ENCODE measurements at regions not wholly inside any gene's neighbourhood (a gene's known extent, or its start where the extent isn't known, plus 50 kb on each side); places are given as distances from the start of the nearest gene placed in this dataset.
"Not testable (repeated sequence)": the region's sequence is repeated elsewhere in the genome, so short reads cannot be mapped to it uniquely, and the experiment has no call there.

DNA sequence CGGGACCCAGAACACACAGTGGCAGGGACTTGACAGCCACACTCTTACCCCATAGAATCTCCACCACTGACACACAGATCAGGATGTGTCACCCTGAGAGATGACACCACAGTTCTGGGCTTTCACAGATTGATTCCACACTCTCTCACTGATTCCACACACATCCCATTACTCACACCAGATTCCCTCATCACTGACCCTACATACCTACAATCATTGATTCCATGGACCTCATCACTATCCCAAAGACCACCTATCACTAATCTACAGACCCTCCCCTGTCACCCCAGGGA, 57.6 kb upstream of the ZNF527 start:
- TF ChIP-seq, protein P1, sequence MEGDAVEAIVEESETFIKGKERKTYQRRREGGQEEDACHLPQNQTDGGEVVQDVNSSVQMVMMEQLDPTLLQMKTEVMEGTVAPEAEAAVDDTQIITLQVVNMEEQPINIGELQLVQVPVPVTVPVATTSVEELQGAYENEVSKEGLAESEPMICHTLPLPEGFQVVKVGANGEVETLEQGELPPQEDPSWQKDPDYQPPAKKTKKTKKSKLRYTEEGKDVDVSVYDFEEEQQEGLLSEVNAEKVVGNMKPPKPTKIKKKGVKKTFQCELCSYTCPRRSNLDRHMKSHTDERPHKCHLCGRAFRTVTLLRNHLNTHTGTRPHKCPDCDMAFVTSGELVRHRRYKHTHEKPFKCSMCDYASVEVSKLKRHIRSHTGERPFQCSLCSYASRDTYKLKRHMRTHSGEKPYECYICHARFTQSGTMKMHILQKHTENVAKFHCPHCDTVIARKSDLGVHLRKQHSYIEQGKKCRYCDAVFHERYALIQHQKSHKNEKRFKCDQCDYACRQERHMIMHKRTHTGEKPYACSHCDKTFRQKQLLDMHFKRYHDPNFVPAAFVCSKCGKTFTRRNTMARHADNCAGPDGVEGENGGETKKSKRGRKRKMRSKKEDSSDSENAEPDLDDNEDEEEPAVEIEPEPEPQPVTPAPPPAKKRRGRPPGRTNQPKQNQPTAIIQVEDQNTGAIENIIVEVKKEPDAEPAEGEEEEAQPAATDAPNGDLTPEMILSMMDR (IDR thresholded peaks at IDR 0.05), result no peak
- CTCF ChIA-PET, result no interaction called here
- H3K36me3 Mint-ChIP-seq (ENCODE audit: low read depth), result peaks cover 14% of the 10 kb centered on the region
- DNase-seq (no peak), ATAC-seq (ENCODE audit: poor library complexity) (no peak)
- H3K27ac ChIP-seq (ENCODE audit: low read depth in 1 of 2, low read length in 2 of 2), result no peak overlapping the region
- H3K9me3 ChIP-seq (ENCODE audit: control insufficient read depth in 1 of 2, insufficient read depth in 1 of 2, low read length in 2 of 2), result peaks cover 6 to 10% of the 10 kb centered on the region in 2 experiments
- intact Hi-C loops (cut with DNase I, micrococcal nuclease), result loop anchor here (10.0 kb wide), 9 partner anchors 138 to 1198 kb away; partner anchors contain the start of genes ZNF569 (in 2 of the 2), ZNF570 (in 2 of the 2), ZNF573 (in 2 of the 2) and OVOL3 (in 1 of the 2)
- peaks cover 0 to 7% of the 10 kb centered on the region in 2 experiments for H3K27me3 ChIP-seq (ENCODE audit: control insufficient read depth in 1 of 2, insufficient read depth in 2 of 2, low read length in 2 of 2)
- H3K4me3 ChIP-seq (ENCODE audit: low read length), result no peak overlapping the region
- H3K4me1 Mint-ChIP-seq (ENCODE audit: low read depth), result peaks cover 31% of the 10 kb centered on the region
- peak overlapping the region; percentile 81 for H3K4me3 Mint-ChIP-seq
- peaks cover 11% of the 10 kb centered on the region for H3K27me3 Mint-ChIP-seq
- H3K27ac Mint-ChIP-seq, result peak overlapping the region; percentile 21
- POLR2A ChIA-PET, result interaction anchor here (1.0 kb wide), 1 partner anchor 193 kb away, joined by 3 read pairs; the partner anchor contains the start of gene ZNF793
- peaks cover 17% of the 10 kb centered on the region for H3K4me1 ChIP-seq (ENCODE audit: insufficient read depth, low read length)
- no peaks in the 10 kb centered on the region for H3K36me3 ChIP-seq (ENCODE audit: insufficient read depth, low read length)
- no peaks in the 10 kb centered on the region for H3K9me3 Mint-ChIP-seq

DNA sequence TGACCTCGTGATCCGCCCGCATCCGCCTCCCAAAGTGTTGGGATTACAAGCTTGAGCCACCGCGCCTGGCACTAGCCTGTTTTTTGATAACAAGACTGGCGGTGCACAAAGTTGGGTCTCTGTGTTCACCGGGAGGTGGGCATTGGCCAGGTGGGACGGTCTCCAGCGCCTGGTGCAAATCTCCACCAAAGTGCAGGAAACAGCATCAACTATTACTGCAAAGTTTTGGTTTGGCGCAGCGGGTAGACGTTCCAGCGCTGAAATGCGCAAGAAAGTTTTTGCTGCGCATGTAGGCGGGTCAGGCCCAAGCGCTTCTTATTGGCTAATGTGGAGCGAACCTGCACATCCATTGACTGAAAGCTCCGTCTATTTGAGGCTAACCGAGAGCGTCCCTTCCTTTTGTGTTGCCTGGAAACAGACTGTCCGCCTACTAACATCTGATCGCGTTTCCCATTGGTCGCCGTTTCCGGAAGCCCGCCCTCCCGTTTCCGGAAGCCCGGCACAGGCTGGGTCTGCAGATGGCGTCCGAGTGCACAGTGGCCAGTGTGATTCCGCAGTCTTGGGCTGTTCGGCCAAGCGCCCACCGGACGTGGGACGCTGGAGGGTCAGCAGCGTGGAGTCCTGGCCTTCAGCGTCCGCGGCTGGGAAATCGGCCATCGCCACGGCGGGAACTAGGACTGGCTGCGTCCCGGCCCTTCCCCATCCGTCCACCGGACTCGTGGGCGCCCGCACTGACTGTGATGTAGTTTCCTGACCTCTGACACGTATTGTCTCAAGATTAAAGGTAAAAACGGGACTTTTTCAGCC, 53.3 kb upstream of the ZNF527 start:
- Mint-ChIP-seq H3K36me3 (ENCODE audit: low read depth) (peaks cover 39% of the 10 kb centered on the region), H3K4me3 (peak overlapping the region; percentile 99), H3K27ac (peak overlapping the region; percentile 98), H3K4me1 (ENCODE audit: low read depth) (peaks cover 55% of the 10 kb centered on the region), H3K27me3 (no peaks in the 10 kb centered on the region), H3K9me3 (no peaks in the 10 kb centered on the region)
- H3K4me3 ChIP-seq (ENCODE audit: low read length), result peak overlapping the region; percentile 98
- CTCF ChIA-PET, result interaction anchor here (1.0 to 1.3 kb wide), 3 partner anchors 17 to 589 kb away, joined by 4 to 5 read pairs (median 4); partner anchors contain the start of genes SIPA1L3, WDR87 and ZNF527
- TF ChIP-seq, protein P1 (IDR thresholded peaks at IDR 0.05), result peak; percentile 19
- peaks cover 3% of the 10 kb centered on the region for H3K36me3 ChIP-seq (ENCODE audit: insufficient read depth, low read length)
- POLR2A ChIA-PET, result interaction anchor here (0.6 to 2.5 kb wide), 20 partner anchors 17 to 1102 kb away, joined by 3 to 31 read pairs (median 4); partner anchors contain the start of genes GGN, SIPA1L3, WDR87 and ZNF260
- ATAC-seq (ENCODE audit: poor library complexity) (peak; percentile 92), DNase-seq (peak; percentile 83 to 98 (median 90))
- H3K27me3 ChIP-seq (ENCODE audit: control insufficient read depth in 1 of 2, insufficient read depth in 2 of 2, low read length in 2 of 2), result no peaks in the 10 kb centered on the region
- H3K9me3 ChIP-seq (ENCODE audit: control insufficient read depth in 1 of 2, insufficient read depth in 1 of 2, low read length in 2 of 2), result peaks cover 6 to 10% of the 10 kb centered on the region in 2 experiments
- H3K4me1 ChIP-seq (ENCODE audit: insufficient read depth, low read length), result peaks cover 28% of the 10 kb centered on the region
- H3K27ac ChIP-seq (ENCODE audit: low read depth in 1 of 2, low read length in 2 of 2), result peak overlapping the region; percentile 71 to 76
- intact Hi-C loops (cut with DNase I, micrococcal nuclease), result loop anchor here (1.0 to 10.0 kb wide), 13 partner anchors 17 to 1203 kb away; partner anchors contain the start of genes ZNF569 (in 2 of the 2), ZNF570 (in 2 of the 2), ZNF573 (in 2 of the 2) and OVOL3 (in 1 of the 2)

DNA sequence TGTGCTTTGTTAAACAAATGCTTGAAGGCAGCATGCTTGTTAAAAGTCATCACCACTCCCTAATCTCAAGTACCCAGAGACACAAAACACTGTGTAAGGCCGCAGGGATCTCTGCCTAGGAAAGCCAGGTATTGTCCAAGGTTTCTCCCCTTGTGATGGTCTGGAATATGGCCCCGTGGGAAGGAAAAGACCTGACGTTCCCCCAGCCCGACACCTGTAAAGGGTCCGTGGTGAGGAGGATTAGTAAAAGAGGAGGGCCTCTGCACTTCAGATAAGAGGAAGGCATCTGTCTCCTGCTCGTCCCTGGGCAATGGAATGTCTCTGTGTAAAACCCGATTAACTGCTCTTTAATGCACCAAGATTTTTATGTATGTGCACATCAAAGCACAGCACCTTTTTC, 49.9 kb upstream of the ZNF527 start:
- CTCF ChIA-PET; H3K27ac Mint-ChIP-seq; H3K27ac ChIP-seq (ENCODE audit: low read depth in 1 of 2, low read length in 2 of 2); H3K27me3 Mint-ChIP-seq; POLR2A ChIA-PET; H3K27me3 ChIP-seq (ENCODE audit: control insufficient read depth in 1 of 2, insufficient read depth in 2 of 2, low read length in 2 of 2); ATAC-seq (ENCODE audit: poor library complexity); H3K9me3 Mint-ChIP-seq; DNase-seq; H3K9me3 ChIP-seq (ENCODE audit: control insufficient read depth in 1 of 2, insufficient read depth in 1 of 2, low read length in 2 of 2); intact Hi-C loops (cut with DNase I, micrococcal nuclease); H3K4me3 Mint-ChIP-seq; H3K4me3 ChIP-seq (ENCODE audit: low read length): not testable (repeated sequence)
- Histone ChIP-seq H3K4me1 (ENCODE audit: insufficient read depth, low read length) (peaks cover 22% of the 10 kb centered on the region), H3K36me3 (ENCODE audit: insufficient read depth, low read length) (peaks cover 21% of the 10 kb centered on the region)
- H3K36me3 Mint-ChIP-seq (ENCODE audit: low read depth), result peaks cover 61% of the 10 kb centered on the region
- H3K4me1 Mint-ChIP-seq (ENCODE audit: low read depth), result peaks cover 48% of the 10 kb centered on the region

All from CD4-positive, alpha-beta T cell (primary cell).